NB4 (cell line): ENCODE measurements at regions not wholly inside any gene's neighbourhood (a gene's known extent, or its start where the extent isn't known, plus 50 kb on each side); places are given as distances from the start of the nearest gene placed in this dataset.
A peak's percentile ranks its signal among the peaks of the same experiment; 100 is the strongest.

ENCODE experiments used
- DNase-seq: peaks from one replicate; pipeline ENCODE4 v3.0.0; 2010; ENCODE audit warnings: low read depth
- H3K4me3 ChIP-seq: one replicate; pipeline ENCODE4 v1.5.1; 2011; ENCODE audit warnings: mild to moderate bottlenecking, low read depth, low read length, moderate library complexity
- MYC ChIP-seq: IDR thresholded peaks from 2 replicates; pipeline ENCODE4 v1.6.1; 2011; ENCODE audit warnings: low read depth, low read length
- POLR2A ChIP-seq: IDR thresholded peaks from 2 replicates; pipeline ENCODE4 v1.6.1; 2011; ENCODE audit warnings: mild to moderate bottlenecking; ENCODE audit not compliant: insufficient read length; ENCODE audit errors: extremely low read depth
- TF ChIP-seq, protein P1 (sequence below): IDR thresholded peaks from 2 replicates; pipeline ENCODE4 v1.6.1; 2011; ENCODE audit warnings: low read depth, low read length
- TF ChIP-seq, protein P2 (sequence below): IDR thresholded peaks from one replicate; pipeline ENCODE4 v1.5.1; 2012; ENCODE audit warnings: low read depth, low read length

DNA sequence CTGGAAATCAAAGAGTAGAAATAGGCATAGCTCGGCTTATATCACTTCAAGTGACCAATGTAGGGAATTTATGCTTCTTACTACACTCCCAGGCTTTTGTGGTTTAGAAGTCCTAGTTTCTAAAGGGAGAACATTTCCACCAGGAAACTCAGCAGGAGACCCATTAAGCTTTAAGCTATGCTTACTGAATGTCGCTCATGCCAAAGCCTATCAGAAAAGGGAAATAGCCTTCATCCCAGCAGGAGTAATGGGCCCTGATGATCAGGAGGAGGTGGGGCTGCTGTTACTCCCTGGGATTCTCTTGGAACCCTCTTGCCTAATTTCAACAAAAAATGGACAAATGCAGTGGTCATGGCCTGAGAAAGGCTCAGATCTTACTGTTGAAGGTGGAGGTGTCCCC lies 54.5 kb upstream of the SEMA6A start:
- TF ChIP-seq, protein P1, sequence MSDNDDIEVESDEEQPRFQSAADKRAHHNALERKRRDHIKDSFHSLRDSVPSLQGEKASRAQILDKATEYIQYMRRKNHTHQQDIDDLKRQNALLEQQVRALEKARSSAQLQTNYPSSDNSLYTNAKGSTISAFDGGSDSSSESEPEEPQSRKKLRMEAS, result no peak
- TF ChIP-seq, protein P2, sequence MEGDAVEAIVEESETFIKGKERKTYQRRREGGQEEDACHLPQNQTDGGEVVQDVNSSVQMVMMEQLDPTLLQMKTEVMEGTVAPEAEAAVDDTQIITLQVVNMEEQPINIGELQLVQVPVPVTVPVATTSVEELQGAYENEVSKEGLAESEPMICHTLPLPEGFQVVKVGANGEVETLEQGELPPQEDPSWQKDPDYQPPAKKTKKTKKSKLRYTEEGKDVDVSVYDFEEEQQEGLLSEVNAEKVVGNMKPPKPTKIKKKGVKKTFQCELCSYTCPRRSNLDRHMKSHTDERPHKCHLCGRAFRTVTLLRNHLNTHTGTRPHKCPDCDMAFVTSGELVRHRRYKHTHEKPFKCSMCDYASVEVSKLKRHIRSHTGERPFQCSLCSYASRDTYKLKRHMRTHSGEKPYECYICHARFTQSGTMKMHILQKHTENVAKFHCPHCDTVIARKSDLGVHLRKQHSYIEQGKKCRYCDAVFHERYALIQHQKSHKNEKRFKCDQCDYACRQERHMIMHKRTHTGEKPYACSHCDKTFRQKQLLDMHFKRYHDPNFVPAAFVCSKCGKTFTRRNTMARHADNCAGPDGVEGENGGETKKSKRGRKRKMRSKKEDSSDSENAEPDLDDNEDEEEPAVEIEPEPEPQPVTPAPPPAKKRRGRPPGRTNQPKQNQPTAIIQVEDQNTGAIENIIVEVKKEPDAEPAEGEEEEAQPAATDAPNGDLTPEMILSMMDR, result no peak
- TF ChIP-seq POLR2A, result no peak
- no peak for TF ChIP-seq MYC
- no peak for DNase-seq
- no peak overlapping the region for H3K4me3 ChIP-seq

DNA sequence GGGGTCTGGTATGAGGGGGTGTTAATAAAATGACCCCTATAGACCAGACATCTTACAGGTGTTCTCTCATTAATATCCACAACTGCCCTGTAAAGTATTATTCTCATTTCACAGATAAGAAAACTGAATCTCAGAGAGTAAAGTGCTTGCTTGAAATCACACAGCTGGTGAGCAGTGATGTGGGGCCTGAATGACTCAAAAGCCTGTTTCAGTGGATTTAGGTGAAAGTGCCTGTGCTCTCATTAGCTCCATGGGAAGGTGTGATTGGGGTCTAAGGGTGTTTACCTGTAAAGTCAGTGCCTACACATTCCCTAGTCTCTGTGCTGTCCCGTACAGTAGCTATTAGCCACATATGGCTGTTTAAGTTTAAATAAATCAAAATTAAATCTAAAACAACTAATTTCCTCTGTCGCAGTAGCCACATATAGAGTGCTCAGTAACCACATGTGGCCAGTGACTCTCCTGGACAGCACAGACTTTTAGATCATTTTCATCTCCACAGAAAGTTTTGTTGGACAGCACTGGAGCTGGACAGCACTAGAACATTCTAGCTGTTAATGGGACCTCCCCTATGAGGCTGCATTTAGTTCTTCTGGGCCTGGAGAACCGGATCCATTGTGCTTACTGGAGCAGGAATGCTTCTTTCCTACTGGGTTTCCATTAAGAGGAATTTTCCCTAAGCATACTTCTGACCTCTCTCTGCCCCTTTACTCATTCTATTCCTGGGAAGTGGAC lies 52.5 kb upstream of the SEMA6A start:
- no peak for DNase-seq
- TF ChIP-seq, protein P1, result no peak
- TF ChIP-seq, protein P2, result no peak
- TF ChIP-seq MYC (no peak), POLR2A (no peak)
- H3K4me3 ChIP-seq, result no peak overlapping the region

DNA sequence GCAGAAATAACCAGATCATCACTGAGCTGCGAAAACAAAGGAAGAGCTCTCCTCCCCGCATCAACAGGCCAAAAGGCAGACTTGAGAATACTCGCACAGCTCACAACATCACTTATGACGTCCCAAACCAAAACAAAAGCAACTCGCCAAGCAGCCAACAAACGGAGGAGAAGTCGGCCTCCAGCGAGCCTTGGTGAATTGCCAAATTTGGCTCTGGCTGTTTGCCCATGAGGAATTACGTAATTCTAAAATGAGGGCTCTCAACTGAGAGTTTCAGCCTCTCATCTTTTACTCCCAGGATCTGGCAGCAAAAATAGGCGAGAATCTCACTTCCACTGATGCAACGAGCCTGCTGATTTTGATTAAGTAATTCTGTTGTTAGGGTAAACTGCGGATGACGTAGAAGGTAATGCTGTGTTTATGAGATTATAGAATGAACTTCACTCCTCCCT lies 51.7 kb upstream of the SEMA6A start:
- TF ChIP-seq POLR2A (no peak), MYC (no peak)
- TF ChIP-seq, protein P1, result no peak
- TF ChIP-seq, protein P2, result no peak
- DNase-seq, result peak; percentile 41
- no peak overlapping the region for H3K4me3 ChIP-seq
